HCT116 (cell line): ENCODE measurements at regions not wholly inside any gene's neighbourhood (a gene's known extent, or its start where the extent isn't known, plus 50 kb on each side); places are given as distances from the start of the nearest gene placed in this dataset.

Experiments
- CTCF ChIP-seq, 3 experiments: fragments of 200-600 bp in 1 of 3; sonication (generic) in 1 of 3; IDR thresholded peaks in 2 of 3; conservative IDR thresholded peaks in 1 of 3; 2 replicates each; pipeline ENCODE4 v1.5.1; 2012 to 2017; ENCODE audit warnings: low read depth in 2 of 3, low read length in 2 of 3, antibody characterized with exemption in 1 of 3, borderline replicate concordance in 1 of 3, control low read depth in 1 of 3, mild to moderate bottlenecking in 1 of 3, mixed read lengths in 1 of 3, mixed run types in 1 of 3, moderate library complexity in 1 of 3; ENCODE audit not compliant: insufficient read depth in 1 of 3
- EZH2phosphoT487 ChIP-seq: fragments of 200-600 bp; IDR thresholded peaks from 2 replicates; pipeline ENCODE4 v1.6.1; 2018; ENCODE audit warnings: antibody characterized with exemption, borderline replicate concordance
- POLR2A ChIP-seq: IDR thresholded peaks from 2 replicates; pipeline ENCODE4 v1.7.0; 2011; ENCODE audit warnings: borderline replicate concordance; ENCODE audit not compliant: insufficient read depth, insufficient read length; ENCODE audit errors: extremely low read depth
- POLR2AphosphoS5 ChIP-seq: IDR thresholded peaks from 2 replicates; pipeline ENCODE4 v1.6.1; 2011; ENCODE audit warnings: mild to moderate bottlenecking, low read depth, low read length, moderate library complexity
- REST ChIP-seq: IDR thresholded peaks from 2 replicates; pipeline ENCODE4 v1.6.1; 2012; ENCODE audit warnings: low read depth
- YY1 ChIP-seq: IDR thresholded peaks from 2 replicates; pipeline ENCODE4 v1.6.1; 2011; ENCODE audit warnings: low read length, low read depth, moderate library complexity, mild to moderate bottlenecking; ENCODE audit not compliant: insufficient replicate concordance; ENCODE audit errors: extremely low read depth
- ZBTB33 ChIP-seq: IDR thresholded peaks from 2 replicates; pipeline ENCODE4 v1.6.1; 2011; ENCODE audit warnings: mild to moderate bottlenecking, low read length, moderate library complexity; ENCODE audit not compliant: insufficient replicate concordance; ENCODE audit errors: extremely low read depth

- TF ChIP-seq POLR2A (no peak), CTCF (IDR thresholded peaks at IDR 0.05 in 2 of 3, conservative IDR thresholded peaks at IDR 0.05 in 1 of 3; ENCODE audit: borderline replicate concordance in 1 of 3, insufficient read depth in 1 of 3, low read depth in 2 of 3, low read length in 2 of 3) (no peak), ZBTB33 (no peak), REST (no peak), EZH2phosphoT487 (no peak), YY1 (no peak), POLR2AphosphoS5 (no peak)
Measured at GRCh38 chr17:33952425-33952824, 302.7 kb upstream of the CCL2 start.
